SK-N-SH treated with all-trans-retinoic acid at 6 μM for 48 hours (cell line): ENCODE measurements at regions not wholly inside any gene's neighbourhood (a gene's known extent, or its start where the extent isn't known, plus 50 kb on each side); places are given as distances from the start of the nearest gene placed in this dataset.

ENCODE experiments used
- ARNTL ChIP-seq: fragments of 450-650 bp; formaldehyde crosslinking; IDR thresholded peaks from 2 replicates; pipeline ENCODE4 v1.5.0; 2020; ENCODE audit warnings: low read depth, mild to moderate bottlenecking, moderate library complexity, borderline replicate concordance
- CREB5 ChIP-seq: fragments of 250-450 bp; sonication (Bioruptor Pico); IDR thresholded peaks from 2 replicates; pipeline ENCODE4 v1.5.1; 2020; ENCODE audit warnings: low read depth, mild to moderate bottlenecking, moderate library complexity
- CSDC2 ChIP-seq: fragments of 250-450 bp; sonication (Bioruptor Pico); IDR thresholded peaks from 2 replicates; pipeline ENCODE4 v1.5.0; 2020; ENCODE audit warnings: mild to moderate bottlenecking, moderate library complexity
- CSRNP3 ChIP-seq: fragments of 250-450 bp; sonication (Bioruptor Pico); IDR thresholded peaks from 2 replicates; pipeline ENCODE4 v1.5.1; 2021; ENCODE audit warnings: mild to moderate bottlenecking, moderate library complexity
- ESRRG ChIP-seq: fragments of 250-450 bp; sonication (Bioruptor Pico); IDR thresholded peaks from 2 replicates; pipeline ENCODE4 v1.6.1; 2021; ENCODE audit warnings: mild to moderate bottlenecking
- PATZ1 ChIP-seq: fragments of 250-450 bp; sonication (Bioruptor Pico); IDR thresholded peaks from 2 replicates; pipeline ENCODE4 v1.8.0; 2020; ENCODE audit warnings: mild to moderate bottlenecking, moderate library complexity, borderline replicate concordance
- POU6F1 ChIP-seq: fragments of 250-450 bp; sonication (Bioruptor Pico); IDR thresholded peaks from 2 replicates; pipeline ENCODE4 v1.8.0; 2021; ENCODE audit warnings: low read depth, mild to moderate bottlenecking, moderate library complexity, borderline replicate concordance
- RARB ChIP-seq: fragments of 250-450 bp; sonication (Bioruptor Pico); IDR thresholded peaks from 2 replicates; pipeline ENCODE4 v1.8.0; 2021; ENCODE audit warnings: mild to moderate bottlenecking, moderate library complexity
- ZC3H10 ChIP-seq: fragments of 250-450 bp; sonication (Bioruptor Pico); IDR thresholded peaks from 2 replicates; pipeline ENCODE4 v1.5.1; 2021; ENCODE audit warnings: mild to moderate bottlenecking, moderate library complexity
- ZFP3 ChIP-seq: fragments of 250-450 bp; sonication (Bioruptor Pico); IDR thresholded peaks from 2 replicates; pipeline ENCODE4 v1.5.0; 2020; ENCODE audit warnings: mild to moderate bottlenecking, moderate library complexity
- ZFP30 ChIP-seq: fragments of 450-650 bp; formaldehyde crosslinking; IDR thresholded peaks from 2 replicates; pipeline ENCODE4 v1.5.0; 2022; ENCODE audit warnings: mild to moderate bottlenecking, moderate library complexity
- ZNF565 ChIP-seq: fragments of 450-650 bp; formaldehyde crosslinking; conservative IDR thresholded peaks from 2 replicates; pipeline ENCODE4 v1.5.0; 2020; ENCODE audit warnings: low read depth, mild to moderate bottlenecking, moderate library complexity

GRCh38 chr14:61177279-61178225 lies 103.6 kb downstream of the TMEM30B start:
- no peak for TF ChIP-seq ZC3H10
- TF ChIP-seq ZNF565 (CRISPR knock-in tag), result no peak
- TF ChIP-seq ESRRG (CRISPR knock-in tag), result no peak
- no peak for TF ChIP-seq ZFP3 (CRISPR knock-in tag)
- no peak for TF ChIP-seq CREB5 (CRISPR knock-in tag)
- TF ChIP-seq PATZ1, result no peak
- TF ChIP-seq ZFP30, result no peak
- no peak for TF ChIP-seq ARNTL (CRISPR knock-in tag)
- no peak for TF ChIP-seq POU6F1 (CRISPR knock-in tag)
- no peak for TF ChIP-seq RARB (CRISPR knock-in tag)
- TF ChIP-seq CSDC2 (CRISPR knock-in tag), result no peak
- TF ChIP-seq CSRNP3 (CRISPR knock-in tag), result no peak
